Stimulated activated CD8-positive, alpha-beta memory T cell treated with anti-CD3 and anti-CD28 coated beads, Interleukin-12 subunit alpha, Interleukin-12 subunit beta, amount 100 ng/mL, for 1 hour (primary cell): ENCODE measurements at regions not wholly inside any gene's neighbourhood (a gene's known extent, or its start where the extent isn't known, plus 50 kb on each side); places are given as distances from the start of the nearest gene placed in this dataset.

Experiments used
- DNase-seq: peaks from one replicate; pipeline ENCODE4 v3.0.0-alpha.2; 2020; ENCODE audit warnings: low read depth

DNA sequence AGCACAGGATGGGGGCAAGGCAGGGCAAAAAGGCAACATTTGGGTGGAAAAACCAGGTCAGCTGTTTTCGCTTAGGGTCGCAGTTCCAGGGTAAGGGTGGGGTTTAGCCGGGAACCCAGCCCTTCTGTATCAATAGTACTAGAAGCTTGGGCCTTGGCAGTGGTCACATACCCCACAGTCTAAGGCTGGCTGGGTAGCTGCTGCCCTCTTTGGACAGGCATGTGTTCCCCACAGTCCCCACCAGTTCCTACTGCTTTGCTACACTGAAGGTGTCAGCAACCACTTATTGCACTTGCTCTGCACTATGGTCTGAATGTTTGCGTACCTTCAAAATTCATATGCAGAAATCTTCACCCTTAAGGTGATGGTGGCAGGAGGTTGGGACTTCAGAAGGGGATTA is 349.8 kb downstream of the LTN1 start:
- no peak for DNase-seq

DNA sequence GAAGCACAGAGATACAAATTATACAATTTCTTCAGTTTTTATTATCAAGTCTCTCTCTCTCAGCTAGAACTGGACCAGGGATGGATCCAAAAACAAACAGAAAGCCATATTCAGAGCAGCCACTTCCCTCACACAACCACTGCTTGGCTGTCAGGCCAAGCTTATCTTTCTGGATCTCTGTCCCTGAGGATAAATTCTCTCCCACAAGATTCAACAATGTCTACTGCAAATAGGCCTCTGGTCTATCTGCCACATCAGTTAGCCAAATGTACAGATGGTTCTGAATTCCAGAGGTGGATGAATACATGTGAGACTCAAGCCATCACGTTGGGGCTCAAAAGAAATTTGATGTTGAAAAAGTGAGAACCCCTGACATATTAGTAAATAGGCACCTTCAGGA is 350.9 kb downstream of the LTN1 start:
- no peak for DNase-seq

DNA sequence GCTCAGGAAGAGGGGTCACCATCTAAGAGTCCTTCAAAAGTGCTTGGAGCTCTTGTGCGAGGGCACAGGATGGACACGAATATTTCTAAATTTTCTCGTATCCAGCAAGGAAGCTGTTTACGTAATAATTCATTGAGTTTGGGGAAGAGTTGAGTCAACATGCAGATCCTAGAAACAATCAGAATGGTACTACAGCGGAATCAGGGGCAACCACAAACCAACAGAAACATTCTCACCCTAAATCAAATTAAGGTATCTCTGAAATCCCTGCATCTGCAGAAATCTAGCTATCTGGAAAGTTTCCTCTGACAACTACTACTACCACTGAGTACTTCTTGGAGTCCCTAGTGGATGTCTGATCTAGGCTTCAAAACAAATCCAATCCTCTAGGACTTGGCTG is 352.4 kb downstream of the LTN1 start:
- DNase-seq, result no peak

DNA sequence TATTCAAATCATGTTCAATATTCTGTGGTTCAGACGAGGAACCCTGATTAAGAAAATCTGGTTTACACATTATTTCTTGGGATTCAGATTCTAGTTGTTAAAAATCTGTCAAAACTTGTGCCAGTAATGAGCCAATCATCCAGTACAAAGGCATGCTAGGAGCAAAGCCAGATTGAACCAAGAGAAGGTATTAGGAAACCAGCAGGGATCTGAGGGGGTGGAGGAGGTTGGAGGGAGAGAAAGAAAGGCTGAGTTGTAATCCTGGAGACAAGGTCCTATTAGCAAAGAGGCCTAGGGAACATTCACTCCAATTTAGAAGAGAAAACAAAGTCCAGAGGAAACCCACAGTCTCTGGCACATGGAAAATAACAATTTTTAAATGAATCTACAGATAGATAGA is 352.9 kb downstream of the LTN1 start:
- no peak for DNase-seq

DNA sequence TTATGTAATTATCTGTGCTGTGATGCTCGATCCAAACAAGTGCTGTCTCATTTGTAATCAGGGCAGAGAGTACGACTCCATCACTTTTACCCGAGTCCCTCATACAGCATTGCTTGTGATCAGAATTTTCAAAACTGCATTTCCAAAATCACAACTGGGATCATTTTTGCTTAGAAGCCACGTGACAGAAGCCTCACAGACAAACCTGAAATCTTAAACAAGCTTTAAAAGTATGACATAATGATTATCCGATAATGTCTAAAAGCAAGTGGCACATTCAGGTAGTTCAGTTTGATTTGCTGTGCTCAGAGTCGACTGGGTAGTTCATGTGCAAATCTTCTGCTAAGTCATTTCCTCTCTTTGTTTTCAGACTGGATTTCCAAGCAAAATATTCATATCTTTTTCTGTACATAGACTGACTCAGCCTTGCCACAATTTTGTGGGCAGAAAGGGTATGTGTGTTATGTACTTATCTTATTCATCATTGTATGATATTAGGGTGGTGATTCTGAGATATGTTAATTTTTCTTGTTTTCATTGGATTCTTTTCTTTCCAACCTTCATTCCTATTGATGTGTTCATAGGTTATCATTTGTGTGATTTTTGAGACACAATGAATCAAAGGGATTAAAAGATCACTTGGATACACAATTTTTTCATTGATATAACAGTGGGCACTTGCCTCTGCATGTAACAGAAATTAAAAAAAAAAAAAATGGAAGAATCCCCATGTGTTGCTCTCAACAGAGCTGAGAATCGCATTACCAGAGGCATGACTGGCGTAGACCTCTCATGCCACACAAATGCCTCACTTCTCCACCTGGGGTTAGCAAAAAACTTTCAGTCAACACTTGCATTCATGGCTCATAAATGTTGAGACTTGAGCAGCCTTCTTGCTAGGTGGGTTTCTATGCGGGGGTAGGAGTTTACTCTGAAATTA is 355.7 kb downstream of the LTN1 start:
- no peak for DNase-seq

DNA sequence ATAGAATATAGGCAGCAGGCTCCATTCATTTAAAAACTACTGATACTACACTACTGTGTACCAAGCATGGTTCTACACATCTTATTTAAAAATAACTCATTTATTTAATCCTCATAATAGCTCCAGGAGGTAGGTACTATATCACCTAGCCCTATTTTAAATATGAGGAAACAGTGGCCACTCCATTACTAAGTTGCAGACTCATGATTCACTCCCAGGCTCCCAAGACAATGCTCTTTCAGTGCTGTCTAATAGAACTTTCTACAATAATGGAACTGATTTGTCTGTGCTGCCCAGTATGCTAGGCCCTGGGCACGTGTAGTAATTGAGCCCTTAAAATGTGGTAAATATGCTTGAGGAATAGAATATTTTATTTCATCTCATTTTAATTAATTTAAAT is 357.1 kb downstream of the LTN1 start:
- DNase-seq, result no peak

DNA sequence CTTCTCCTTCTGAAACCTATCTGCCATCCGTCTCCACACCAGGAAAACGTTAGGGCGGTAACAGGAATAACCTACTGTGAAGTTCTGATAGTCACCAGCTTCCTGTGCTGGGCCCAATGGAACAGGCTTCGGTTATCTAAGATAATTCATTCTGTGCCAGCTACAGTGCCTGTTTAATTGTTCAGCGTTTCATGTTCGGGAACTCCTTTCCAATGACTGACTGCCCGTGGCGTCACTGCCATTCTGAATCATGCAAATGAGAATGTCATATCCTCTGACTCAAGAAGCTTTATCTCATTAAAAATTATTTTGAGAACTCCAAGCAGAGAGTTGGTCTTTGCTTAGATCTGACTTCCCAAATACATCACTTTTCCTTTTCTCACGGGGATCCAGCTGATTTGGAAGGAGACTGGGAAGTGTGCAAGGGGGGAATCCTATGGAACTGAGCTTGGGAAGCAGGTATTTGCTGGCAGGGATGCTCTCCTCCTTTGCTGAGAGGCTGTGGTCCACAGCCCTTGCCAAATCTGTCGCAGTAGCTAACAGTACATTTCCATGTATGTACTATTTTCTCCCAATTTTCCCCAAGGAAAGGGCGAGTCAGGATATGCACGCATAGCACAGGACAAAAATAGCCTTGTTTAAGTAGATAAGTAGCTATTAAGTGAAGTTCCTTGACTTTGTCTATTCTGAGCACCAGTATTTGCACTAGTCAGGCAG is 358.7 kb downstream of the LTN1 start:
- no peak for DNase-seq

DNA sequence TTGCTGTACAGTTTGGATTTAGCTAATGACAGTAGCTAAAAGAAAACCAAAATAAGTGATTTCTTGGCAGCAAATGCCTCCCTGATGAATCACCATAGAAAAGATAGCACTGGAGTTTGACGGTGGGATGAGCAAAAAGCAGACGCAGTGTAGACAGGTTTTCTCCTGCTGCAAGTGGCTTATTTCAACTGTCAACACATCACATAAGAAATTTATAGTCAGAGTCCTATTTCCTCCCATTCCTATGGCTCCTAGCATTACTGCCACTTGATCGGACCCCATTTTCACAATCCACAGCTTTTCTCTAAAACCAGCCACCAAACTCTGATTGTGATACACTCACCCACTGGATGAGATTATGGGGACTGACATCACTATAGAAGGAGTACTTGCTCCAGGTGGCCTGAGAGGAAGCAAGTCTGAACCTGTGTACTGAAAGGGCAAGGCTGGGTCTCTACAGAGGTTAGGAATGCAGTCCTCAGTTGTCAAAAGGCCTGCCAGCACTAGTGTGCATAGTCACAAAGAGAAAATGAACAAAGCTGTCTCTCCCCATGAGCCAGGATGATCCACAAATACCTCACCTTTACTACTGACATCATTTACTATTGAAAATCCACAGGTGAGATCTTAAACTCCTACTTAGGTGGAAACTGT is 359.8 kb downstream of the LTN1 start:
- DNase-seq, result no peak

DNA sequence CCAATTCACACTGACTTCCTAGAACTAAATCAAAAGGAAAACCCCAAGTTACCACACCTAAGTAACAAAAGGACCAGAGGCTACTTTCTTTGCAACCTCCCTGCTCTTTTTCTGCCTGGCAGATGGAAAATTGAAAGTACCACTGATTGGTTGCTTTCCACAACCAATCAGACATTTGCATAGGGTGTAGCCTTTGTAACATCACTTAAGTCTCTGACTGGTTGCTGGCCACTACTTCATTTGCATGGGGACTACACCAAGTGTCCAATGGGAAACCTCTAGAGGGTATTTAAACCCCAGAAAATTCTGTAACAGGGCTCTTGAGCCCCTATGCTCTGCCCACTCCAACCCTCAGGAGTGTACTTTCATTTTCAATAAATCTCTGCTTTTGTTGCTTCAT is 365.0 kb downstream of the LTN1 start:
- DNase-seq, result no peak

DNA sequence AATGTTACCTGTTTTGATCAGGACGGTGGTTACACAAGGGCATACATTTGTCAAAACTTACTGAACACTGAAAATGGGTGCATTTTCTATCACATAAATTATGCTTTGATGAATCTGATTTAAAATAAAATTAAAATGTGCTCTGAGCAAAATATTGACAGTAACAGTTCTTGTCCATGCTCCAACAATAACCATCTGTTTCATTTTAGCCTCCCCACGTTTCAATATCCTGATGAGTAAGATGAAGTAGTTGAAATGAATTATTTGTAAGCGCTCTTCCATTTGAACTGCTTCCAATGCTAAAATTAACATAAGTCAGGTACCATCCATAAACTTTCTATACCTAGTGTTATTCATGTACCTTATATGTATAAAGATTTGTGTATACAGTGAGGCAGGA is 365.4 kb downstream of the LTN1 start:
- no peak for DNase-seq

DNA sequence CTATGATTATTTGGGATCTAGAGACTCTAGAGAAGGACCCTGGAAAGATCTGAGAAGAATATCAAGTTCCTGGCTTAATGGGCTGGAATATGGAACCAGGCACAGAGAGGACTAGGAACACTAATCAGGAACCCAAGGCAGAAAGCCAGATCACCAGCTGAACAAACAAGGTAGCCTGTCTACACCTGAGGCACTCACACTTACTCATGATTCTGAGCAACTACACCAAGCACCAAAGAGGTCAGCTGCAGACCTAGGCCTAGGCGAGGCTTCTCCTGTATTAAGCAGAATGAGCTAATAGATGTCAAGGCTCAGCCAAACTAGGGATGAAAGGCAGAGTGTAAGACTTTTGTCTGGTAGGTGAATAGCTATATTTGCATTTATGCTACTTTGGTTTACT is 368.1 kb downstream of the LTN1 start:
- DNase-seq, result no peak

DNA sequence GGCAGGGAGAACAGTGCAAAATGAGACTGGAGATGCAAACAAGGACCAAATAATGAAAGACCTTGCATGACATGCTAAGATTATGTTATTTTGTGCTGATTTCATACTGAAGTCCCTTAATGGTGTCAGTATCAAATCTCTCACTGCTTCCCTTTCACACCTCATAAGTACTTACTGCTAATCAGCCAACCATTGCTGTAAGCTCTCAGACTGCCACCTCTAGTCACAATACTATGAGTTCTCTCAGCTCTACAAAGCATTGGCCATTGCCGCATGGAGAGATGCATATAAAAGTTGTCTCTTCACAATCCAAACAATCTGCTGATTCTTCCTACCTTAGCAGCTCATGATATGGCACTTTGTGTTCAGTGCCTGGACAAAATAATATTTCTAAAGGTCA is 375.4 kb downstream of the LTN1 start:
- DNase-seq, result no peak

DNA sequence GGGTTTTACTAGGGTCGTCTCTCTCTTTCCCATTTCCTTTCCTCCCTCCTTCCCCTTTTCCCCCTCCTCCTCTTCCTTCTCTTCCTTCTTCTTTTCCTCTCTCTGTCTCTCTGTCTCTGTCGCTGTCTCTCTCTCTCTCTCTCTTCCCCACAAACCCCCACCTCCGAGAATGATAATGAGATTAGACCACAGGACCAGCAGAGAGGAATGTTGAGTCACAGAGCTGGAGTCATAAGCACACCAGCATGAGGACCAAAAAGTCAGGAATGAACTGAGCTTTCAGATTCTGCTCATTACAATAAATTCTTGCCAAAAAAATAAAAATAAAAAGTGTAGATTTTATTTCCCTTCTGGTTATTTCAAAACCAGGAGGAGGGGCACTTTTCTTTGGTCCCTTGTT is 377.4 kb downstream of the LTN1 start:
- no peak for DNase-seq

DNA sequence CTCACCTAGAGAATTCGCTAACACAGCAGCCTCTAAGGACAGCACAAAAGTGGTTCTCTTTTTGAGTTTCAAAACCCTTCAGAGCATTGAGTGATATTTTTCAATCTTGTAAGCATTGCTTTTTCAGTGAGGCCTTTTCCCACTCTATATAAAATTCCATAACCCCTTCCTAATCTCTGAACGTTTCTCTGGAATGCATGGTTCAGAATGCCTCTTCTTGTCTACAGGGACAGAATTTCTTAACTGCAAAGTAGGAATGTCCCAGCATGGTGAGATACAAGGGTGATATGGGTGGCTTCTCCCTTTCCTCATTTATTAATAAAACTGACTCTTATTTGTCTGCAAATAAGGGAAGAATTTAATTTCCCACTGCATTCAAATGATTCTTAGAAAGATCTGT is 377.9 kb downstream of the LTN1 start:
- DNase-seq, result no peak

DNA sequence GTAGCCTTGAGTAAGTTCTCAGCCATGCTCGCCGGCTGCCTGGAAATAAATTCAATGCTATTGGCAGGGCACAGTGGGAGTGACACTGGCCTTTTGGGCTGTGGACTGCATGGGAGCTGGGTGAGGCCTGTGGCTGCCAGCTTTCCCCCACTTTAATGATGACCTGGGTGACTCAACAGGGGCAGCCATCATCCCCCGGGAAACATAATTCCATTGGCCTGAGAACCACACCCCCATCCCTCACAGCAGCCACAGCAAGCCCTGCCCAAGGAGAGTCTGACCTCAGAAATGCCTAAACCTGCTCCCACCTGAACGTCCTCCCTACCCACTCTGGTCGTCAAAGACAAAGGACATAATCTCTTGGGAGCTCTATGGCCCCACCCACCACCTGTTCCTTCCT is 384.0 kb downstream of the LTN1 start:
- DNase-seq, result no peak

DNA sequence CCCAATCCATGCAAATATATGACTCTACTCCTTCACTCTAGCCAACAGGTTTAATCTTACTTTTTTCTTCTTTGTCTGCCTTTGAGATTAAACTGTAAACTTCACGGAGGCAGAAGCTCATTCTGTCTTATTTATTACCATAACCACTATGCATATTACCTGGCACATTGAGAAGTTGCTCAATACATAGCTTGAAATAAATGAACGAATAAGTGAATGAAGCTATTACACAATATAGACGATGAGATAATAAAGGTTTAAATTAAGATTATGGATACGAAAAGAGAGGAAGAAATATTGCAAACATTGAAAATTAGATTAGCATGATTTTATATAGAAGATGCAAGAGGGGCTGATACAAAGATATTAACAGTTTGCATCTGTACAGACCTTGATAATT is 385.1 kb downstream of the LTN1 start:
- DNase-seq, result no peak

DNA sequence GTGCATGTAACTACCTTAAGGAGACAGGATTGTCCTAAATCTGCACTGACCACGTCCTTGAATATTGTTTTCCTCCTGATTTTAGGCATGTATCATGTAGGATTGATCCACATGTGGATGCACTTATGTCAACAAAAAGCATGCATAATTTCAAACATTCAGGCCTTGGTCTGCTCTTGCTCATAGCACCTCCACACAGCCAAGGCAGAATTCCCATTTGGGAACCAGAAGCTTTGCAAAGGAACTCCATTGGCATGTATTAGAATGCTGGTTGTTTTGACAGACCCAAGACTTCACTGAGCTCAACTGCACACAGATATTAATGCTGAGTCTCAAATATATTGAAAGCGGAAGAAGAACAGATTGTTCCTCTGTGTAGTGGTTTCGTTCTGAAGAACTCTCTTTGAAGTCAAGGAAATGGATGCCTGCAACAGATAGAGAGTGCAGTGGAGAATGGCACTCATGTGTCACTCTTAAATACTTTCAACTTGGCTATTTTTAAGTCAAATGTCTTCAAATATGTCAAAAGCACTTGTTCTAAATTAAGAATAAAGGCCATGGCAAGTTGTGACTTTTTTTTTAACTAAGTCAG is 387.6 kb downstream of the LTN1 start:
- no peak for DNase-seq

DNA sequence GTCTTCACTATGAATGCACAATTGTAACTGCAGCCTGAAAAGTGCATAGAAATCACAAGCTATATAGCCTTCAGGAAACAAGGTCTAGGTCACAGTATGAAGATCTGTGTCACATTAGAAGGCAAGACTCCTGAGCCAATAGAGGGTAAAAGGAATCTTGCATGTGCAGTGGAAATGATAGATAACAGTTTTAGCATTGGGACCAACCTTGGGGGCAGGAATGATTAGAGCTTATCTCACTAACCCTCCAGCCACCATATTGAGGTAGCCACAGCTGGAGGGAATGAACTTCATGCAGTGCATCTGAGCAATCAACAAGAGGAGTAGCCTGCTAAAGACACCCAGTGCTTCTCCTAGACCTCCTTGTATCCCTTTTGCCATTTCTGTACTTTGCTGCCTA is 390.1 kb downstream of the LTN1 start:
- DNase-seq, result no peak

DNA sequence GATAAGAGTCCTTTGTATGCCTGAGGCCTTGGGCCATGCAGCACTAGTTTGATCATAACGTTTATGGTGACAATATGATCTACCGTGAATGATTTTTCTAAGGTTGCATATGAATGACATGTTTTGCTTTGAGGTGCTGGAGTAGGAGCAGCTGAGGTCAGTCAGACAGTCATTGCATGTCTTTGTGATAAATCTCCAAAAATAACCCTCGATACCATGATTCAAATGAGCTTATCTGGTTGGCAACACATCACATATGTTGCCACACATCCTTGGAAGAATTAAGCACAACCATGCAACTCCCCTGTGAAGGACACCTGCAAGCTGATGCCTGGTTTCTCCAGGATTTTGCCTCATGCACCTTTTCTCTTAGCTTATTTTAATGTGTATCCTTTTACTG is 394.5 kb downstream of the LTN1 start:
- DNase-seq, result no peak

DNA sequence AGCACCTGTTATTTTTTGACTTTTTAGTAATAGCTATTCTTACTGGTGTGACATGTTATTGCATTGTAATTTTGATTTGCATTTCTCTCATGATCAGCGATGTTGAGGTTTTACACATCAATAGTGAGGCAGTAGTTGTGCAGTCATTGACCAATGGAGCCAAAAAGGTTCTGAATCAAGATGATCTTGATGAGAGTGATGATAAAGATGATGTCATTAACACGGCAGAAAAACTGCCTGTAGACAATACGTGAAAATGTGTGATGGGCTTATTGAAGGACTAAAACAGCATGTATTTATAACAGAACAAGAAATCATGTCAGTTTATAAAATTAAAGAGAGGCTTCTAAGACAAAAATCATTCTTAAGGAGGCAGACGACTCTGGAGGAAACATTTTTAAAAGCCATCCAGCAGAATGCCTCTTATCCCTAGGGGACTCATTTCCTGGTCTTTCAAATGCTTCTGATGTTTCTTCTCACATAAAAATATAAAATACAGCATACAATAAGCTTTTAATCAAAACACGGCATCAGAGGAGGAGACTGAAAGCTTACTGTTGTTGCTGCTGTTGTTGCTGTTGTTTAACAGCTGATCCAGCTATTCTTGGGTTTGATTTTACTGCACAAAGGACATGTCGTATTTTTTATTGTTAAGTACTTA is 400.3 kb downstream of the LTN1 start:
- DNase-seq, result no peak

DNA sequence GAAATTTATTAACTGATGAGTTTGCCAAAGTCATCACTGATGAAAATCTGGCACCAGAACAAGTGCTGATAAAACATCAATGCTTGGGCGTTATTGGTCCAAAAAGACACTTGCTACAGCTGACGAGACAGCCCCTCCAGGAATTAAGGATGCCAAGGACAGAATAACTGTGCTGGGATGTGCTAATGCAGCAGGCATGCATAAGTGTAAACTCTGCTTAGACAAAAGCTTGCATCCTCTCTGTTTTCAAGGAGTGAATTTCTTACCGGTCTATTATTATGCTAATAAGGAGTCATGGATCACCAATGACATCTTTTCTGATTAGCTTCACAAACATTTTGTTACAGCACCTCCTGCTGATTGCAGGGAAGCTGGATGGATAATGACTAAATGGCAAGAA is 402.0 kb downstream of the LTN1 start:
- no peak for DNase-seq

DNA sequence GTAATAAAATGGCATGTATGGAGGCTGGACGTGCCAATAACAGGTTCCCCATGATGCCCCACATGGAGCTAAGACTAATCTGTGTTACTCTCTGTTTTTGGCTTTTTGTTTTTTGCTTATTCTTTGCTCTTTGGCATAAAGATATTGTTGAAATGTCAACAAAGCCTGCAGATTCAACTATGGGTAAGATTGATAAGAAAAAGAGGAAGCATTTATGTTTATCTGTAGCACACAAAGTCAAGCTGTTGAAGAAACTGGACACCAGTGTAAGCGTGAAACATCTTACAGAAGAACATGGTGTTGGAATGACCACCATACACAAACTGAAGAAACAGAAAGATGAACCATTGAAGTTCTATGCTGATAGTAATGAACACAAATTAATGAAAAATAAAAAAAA is 402.7 kb downstream of the LTN1 start:
- no peak for DNase-seq
